ENCODE measurements at regions not wholly inside any gene's neighbourhood (a gene's known extent, or its start where the extent isn't known, plus 50 kb on each side); places are given as distances from the start of the nearest gene placed in this dataset.

DNA sequence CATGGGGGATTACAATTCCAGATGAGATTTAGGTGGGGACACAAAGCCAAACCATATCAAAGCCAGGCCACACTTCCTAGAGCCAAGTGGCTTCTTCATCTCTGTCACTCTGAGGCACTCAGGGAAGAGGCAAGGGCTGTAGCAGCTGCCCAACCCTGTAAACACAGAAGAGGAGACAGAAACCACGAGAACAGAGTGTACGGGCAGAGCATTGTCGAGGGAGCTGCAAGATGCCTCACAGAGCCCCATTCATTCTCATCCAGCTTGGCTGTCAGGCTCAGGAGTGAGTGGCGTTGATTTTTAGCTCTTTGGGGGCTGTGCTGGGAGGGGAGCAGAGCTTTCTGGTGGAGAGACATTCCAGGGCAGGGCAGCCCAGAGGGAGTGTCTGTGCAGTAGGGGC, 117.2 kb upstream of the SALL1 start:
- TF ChIP-seq, protein P1, sequence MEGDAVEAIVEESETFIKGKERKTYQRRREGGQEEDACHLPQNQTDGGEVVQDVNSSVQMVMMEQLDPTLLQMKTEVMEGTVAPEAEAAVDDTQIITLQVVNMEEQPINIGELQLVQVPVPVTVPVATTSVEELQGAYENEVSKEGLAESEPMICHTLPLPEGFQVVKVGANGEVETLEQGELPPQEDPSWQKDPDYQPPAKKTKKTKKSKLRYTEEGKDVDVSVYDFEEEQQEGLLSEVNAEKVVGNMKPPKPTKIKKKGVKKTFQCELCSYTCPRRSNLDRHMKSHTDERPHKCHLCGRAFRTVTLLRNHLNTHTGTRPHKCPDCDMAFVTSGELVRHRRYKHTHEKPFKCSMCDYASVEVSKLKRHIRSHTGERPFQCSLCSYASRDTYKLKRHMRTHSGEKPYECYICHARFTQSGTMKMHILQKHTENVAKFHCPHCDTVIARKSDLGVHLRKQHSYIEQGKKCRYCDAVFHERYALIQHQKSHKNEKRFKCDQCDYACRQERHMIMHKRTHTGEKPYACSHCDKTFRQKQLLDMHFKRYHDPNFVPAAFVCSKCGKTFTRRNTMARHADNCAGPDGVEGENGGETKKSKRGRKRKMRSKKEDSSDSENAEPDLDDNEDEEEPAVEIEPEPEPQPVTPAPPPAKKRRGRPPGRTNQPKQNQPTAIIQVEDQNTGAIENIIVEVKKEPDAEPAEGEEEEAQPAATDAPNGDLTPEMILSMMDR (IDR thresholded peaks at IDR 0.05), result no peak
- TF ChIP-seq POLR2A (IDR thresholded peaks at IDR 0.05), result no peak

All from vagina (tissue), 2 donors.